ENCODE measurements at regions not wholly inside any gene's neighbourhood (a gene's known extent, or its start where the extent isn't known, plus 50 kb on each side); places are given as distances from the start of the nearest gene placed in this dataset.

- no peak for TF ChIP-seq ZNF274 (IDR thresholded peaks at IDR 0.05; ENCODE audit: low read depth, low read length)
- TF ChIP-seq SUZ12 (IDR thresholded peaks at IDR 0.05; ENCODE audit: extremely low read depth, insufficient read depth, insufficient read length), result no peak
Observed at GRCh38 chr9:90095682-90096081, 490.9 kb downstream of the GADD45G start.
